GM12874 (cell line): ENCODE measurements at regions not wholly inside any gene's neighbourhood (a gene's known extent, or its start where the extent isn't known, plus 50 kb on each side); places are given as distances from the start of the nearest gene placed in this dataset.

Experiments used
- TF ChIP-seq, protein P1 (sequence below): IDR thresholded peaks from 2 replicates; pipeline ENCODE4 v1.5.1; 2011; ENCODE audit warnings: low read depth, mild to moderate bottlenecking, control low read depth, low read length, moderate library complexity; ENCODE audit not compliant: insufficient read depth

GRCh38 chr13:73722120-73722519, 412.1 kb downstream of the KLF12 start:
- TF ChIP-seq, protein P1, sequence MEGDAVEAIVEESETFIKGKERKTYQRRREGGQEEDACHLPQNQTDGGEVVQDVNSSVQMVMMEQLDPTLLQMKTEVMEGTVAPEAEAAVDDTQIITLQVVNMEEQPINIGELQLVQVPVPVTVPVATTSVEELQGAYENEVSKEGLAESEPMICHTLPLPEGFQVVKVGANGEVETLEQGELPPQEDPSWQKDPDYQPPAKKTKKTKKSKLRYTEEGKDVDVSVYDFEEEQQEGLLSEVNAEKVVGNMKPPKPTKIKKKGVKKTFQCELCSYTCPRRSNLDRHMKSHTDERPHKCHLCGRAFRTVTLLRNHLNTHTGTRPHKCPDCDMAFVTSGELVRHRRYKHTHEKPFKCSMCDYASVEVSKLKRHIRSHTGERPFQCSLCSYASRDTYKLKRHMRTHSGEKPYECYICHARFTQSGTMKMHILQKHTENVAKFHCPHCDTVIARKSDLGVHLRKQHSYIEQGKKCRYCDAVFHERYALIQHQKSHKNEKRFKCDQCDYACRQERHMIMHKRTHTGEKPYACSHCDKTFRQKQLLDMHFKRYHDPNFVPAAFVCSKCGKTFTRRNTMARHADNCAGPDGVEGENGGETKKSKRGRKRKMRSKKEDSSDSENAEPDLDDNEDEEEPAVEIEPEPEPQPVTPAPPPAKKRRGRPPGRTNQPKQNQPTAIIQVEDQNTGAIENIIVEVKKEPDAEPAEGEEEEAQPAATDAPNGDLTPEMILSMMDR: no peak

GRCh38 chr13:73721571-73721970, 412.6 kb downstream of the KLF12 start:
- TF ChIP-seq, protein P1: no peak

GRCh38 chr13:73720216-73720840, 413.9 kb downstream of the KLF12 start:
- TF ChIP-seq, protein P1: no peak

DNA sequence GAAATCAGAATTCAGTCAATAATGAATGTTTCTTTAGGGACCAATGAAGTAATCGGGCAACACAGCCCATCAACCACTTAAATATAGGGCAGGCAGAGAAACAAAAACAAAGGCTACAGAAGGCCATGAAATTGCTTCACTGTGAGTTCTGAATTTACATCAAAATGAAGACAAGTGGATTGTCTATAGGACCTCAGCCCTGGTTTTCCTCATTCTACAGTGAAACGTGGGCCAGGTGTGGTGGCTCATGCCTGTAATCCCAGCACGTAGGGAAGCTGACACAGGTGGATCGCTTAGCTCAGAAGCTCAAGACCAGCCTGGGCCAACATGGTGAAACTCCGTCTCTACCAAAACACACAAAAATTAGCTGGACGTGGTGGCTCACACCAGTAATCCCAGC, 416.0 kb downstream of the KLF12 start:
- TF ChIP-seq, protein P1: no peak

DNA sequence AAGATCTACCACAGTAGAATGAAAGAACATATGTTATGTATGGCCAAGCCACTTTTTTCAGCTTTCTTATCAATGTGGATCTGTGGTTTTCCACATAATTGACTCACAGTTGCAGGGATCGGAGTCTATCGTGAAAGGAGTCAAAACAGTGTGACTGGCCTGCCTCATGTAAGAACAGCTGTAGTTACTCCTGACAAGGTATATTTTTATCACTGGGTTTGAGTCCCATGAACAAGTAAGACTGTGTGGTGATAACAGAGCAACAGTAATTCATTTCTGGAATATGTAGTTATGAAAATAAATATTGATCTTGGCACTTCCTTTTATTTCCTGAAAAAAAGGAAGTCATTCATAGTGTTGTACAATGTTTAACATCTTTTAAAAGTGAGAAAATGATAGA, 416.6 kb downstream of the KLF12 start:
- TF ChIP-seq, protein P1: no peak

DNA sequence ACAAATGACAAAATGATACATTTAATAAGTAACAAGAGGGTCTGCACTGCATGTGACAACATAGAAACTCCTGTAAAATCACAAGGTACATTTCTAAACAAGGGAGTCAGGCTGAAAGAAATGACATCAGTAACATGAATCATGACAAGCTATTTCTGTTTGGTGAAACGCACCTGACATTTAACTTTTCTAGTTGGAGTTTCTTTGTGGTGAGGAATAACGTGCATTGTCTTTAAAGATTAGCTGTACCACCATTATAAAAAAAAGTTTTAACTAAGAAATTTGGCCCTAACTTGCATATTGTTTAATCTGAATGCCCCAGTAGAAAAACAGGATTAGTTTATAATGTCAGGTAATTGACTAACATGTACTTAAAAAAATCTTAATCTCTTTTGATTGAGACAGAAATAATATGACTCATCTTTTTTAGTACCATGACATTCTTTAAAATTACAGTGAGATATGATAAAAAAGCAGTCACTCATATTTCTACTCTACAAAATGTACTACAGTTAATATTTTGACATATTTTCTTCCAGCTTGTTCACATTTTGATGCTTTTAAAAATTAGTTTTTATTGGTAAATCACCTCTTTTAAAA, 418.2 kb downstream of the KLF12 start:
- TF ChIP-seq, protein P1: no peak

DNA sequence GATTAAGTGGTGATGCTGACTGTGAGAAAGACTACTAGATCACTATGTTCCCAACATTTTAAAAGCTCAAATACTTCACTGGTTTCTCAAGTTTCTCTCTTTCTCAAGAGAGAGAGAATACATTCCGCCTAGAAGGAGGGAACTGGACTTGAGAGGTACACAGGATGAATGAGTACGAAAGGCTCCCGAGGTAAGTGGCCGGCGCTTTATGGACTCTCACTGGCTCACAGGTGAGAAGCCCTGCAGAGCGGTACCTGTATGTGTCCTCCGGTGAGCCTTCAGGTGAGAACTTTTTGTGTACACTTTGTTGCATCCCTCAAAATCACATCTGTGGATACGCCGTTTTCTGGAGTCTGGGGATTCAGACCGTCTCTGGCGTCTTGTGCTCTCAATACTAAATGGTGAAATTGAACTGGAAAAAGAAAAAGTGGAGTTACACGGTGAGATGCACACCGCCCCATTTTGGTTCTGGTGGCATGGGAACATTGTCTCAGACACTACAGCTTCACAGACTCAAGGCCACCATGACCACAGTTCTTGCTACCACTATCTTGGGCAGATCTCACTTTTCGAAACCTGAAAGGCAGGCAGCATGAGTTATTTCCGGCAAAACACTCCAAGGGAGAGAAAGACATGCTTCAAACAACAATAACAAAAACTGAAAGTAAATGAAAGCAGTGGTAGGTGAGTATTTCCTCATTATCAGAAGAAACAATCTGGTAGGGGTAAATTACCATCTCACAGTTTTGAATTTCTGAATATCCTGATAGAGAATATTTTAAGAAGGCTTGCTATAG, 418.9 kb downstream of the KLF12 start:
- TF ChIP-seq, protein P1: no peak
